NCI-H2029 (cell line): ENCODE measurements at regions not wholly inside any gene's neighbourhood (a gene's known extent, or its start where the extent isn't known, plus 50 kb on each side); places are given as distances from the start of the nearest gene placed in this dataset.
"Not testable (repeated sequence)": the region's sequence is repeated elsewhere in the genome, so short reads cannot be mapped to it uniquely, and the experiment has no call there.

ENCODE experiments used
- DNase-seq: peaks from one replicate; lab custom pipeline; 2025; lab: John Stamatoyannopoulos, UW

GRCh38 chr10:21141946-21142492, 244.9 kb upstream of the NEBL start:
- no peak for DNase-seq

GRCh38 chr10:21138769-21139340, 241.7 kb upstream of the NEBL start:
- peak; percentile 12 for DNase-seq

GRCh38 chr10:21135023-21135931, 238.2 kb upstream of the NEBL start:
- DNase-seq, result no peak

- DNase-seq, result no peak
These were observed 237.5 kb upstream of the NEBL start for GRCh38 chr10:21134645-21135022.

GRCh38 chr10:21130683-21131442, 233.8 kb upstream of the NEBL start:
- no peak for DNase-seq

- no peak for DNase-seq
These were observed 233.0 kb upstream of the NEBL start for GRCh38 chr10:21130108-21130507.

GRCh38 chr10:21125471-21126228, 228.5 kb upstream of the NEBL start:
- no peak for DNase-seq

GRCh38 chr10:21122907-21123306, 225.8 kb upstream of the NEBL start:
- no peak for DNase-seq

GRCh38 chr10:21121822-21122221, 224.7 kb upstream of the NEBL start:
- not testable (repeated sequence) for DNase-seq

- no peak for DNase-seq
These were observed 217.6 kb upstream of the NEBL start for GRCh38 chr10:21114683-21115082.

GRCh38 chr10:21110358-21110757, 213.2 kb upstream of the NEBL start:
- no peak for DNase-seq

- not testable (repeated sequence) for DNase-seq
These were observed 209.8 kb upstream of the NEBL start for GRCh38 chr10:21106931-21107330.

- not testable (repeated sequence) for DNase-seq
These were observed 208.2 kb upstream of the NEBL start for GRCh38 chr10:21105331-21105730.

- DNase-seq, result no peak
These were observed 203.9 kb upstream of the NEBL start for GRCh38 chr10:21100871-21101514.

GRCh38 chr10:21100190-21100589, 203.1 kb upstream of the NEBL start:
- DNase-seq, result no peak

GRCh38 chr10:21099291-21100062, 202.4 kb upstream of the NEBL start:
- DNase-seq, result no peak

- no peak for DNase-seq
These were observed 200.8 kb upstream of the NEBL start for GRCh38 chr10:21097926-21098355.

- no peak for DNase-seq
These were observed 198.5 kb upstream of the NEBL start for GRCh38 chr10:21095494-21096055.

- no peak for DNase-seq
These were observed 198.0 kb upstream of the NEBL start for GRCh38 chr10:21095073-21095472.
